HL-60 (cell line): ENCODE measurements at regions not wholly inside any gene's neighbourhood (a gene's known extent, or its start where the extent isn't known, plus 50 kb on each side); places are given as distances from the start of the nearest gene placed in this dataset.

Experiments used
- CTCF ChIP-seq: IDR thresholded peaks from one replicate; pipeline ENCODE4 v1.5.1; 2011; ENCODE audit warnings: low read length, control low read depth, inconsistent platforms; ENCODE audit not compliant: insufficient read depth
- GABPA ChIP-seq: IDR thresholded peaks from 2 replicates; pipeline ENCODE4 v1.6.1; 2012; ENCODE audit warnings: low read depth
- TF ChIP-seq, protein P1 (sequence below): IDR thresholded peaks from 2 replicates; pipeline ENCODE4 v1.6.1; 2012; ENCODE audit warnings: low read depth; ENCODE audit not compliant: insufficient replicate concordance

GRCh38 chr9:73523391-73523790 lies 371.7 kb downstream of the ANXA1 start:
- TF ChIP-seq, protein P1, sequence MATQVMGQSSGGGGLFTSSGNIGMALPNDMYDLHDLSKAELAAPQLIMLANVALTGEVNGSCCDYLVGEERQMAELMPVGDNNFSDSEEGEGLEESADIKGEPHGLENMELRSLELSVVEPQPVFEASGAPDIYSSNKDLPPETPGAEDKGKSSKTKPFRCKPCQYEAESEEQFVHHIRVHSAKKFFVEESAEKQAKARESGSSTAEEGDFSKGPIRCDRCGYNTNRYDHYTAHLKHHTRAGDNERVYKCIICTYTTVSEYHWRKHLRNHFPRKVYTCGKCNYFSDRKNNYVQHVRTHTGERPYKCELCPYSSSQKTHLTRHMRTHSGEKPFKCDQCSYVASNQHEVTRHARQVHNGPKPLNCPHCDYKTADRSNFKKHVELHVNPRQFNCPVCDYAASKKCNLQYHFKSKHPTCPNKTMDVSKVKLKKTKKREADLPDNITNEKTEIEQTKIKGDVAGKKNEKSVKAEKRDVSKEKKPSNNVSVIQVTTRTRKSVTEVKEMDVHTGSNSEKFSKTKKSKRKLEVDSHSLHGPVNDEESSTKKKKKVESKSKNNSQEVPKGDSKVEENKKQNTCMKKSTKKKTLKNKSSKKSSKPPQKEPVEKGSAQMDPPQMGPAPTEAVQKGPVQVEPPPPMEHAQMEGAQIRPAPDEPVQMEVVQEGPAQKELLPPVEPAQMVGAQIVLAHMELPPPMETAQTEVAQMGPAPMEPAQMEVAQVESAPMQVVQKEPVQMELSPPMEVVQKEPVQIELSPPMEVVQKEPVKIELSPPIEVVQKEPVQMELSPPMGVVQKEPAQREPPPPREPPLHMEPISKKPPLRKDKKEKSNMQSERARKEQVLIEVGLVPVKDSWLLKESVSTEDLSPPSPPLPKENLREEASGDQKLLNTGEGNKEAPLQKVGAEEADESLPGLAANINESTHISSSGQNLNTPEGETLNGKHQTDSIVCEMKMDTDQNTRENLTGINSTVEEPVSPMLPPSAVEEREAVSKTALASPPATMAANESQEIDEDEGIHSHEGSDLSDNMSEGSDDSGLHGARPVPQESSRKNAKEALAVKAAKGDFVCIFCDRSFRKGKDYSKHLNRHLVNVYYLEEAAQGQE, result no peak
- TF ChIP-seq CTCF (no peak), GABPA (no peak)
